ENCODE measurements at regions not wholly inside any gene's neighbourhood (a gene's known extent, or its start where the extent isn't known, plus 50 kb on each side); places are given as distances from the start of the nearest gene placed in this dataset.

GRCh38 chr1:166282391-166283137 is 115.8 kb upstream of the FAM78B start:
- Histone ChIP-seq H3F3A (ENCODE audit: insufficient read depth) (no peaks in the 10 kb centered on the region), H3K36me3 (ENCODE audit: low read length) (no peaks in the 10 kb centered on the region), H3K4me3 (ENCODE audit: insufficient read depth, low read length, poor library complexity, severe bottlenecking) (no peak overlapping the region), H3K79me2 (ENCODE audit: insufficient read depth, low read length) (no peaks in the 10 kb centered on the region), H4K20me1 (ENCODE audit: low read depth, low read length) (no peaks in the 10 kb centered on the region), H2AFZ (ENCODE audit: low read depth, low read length, severe bottlenecking) (no peak overlapping the region), H3K27me3 (ENCODE audit: low read length) (no peaks in the 10 kb centered on the region), H3K27ac (ENCODE audit: low read depth, low read length) (no peak overlapping the region), H3K4me2 (ENCODE audit: low read depth, low read length, poor library complexity, severe bottlenecking) (no peak overlapping the region), H3K9me3 (ENCODE audit: insufficient read depth, low read length) (no peaks in the 10 kb centered on the region), H3K9me2 (replicated peaks; ENCODE audit: insufficient read depth, low read length) (no peaks in the 10 kb centered on the region), H3K9ac (ENCODE audit: low read length) (no peak overlapping the region)
- TF ChIP-seq, protein P1, sequence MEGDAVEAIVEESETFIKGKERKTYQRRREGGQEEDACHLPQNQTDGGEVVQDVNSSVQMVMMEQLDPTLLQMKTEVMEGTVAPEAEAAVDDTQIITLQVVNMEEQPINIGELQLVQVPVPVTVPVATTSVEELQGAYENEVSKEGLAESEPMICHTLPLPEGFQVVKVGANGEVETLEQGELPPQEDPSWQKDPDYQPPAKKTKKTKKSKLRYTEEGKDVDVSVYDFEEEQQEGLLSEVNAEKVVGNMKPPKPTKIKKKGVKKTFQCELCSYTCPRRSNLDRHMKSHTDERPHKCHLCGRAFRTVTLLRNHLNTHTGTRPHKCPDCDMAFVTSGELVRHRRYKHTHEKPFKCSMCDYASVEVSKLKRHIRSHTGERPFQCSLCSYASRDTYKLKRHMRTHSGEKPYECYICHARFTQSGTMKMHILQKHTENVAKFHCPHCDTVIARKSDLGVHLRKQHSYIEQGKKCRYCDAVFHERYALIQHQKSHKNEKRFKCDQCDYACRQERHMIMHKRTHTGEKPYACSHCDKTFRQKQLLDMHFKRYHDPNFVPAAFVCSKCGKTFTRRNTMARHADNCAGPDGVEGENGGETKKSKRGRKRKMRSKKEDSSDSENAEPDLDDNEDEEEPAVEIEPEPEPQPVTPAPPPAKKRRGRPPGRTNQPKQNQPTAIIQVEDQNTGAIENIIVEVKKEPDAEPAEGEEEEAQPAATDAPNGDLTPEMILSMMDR (IDR thresholded peaks at IDR 0.05; ENCODE audit: insufficient read depth, low read length, poor library complexity, severe bottlenecking) = no peak
- no peak for TF ChIP-seq EZH2phosphoT487 (conservative IDR thresholded peaks at IDR 0.05; ENCODE audit: low read length)

DNA sequence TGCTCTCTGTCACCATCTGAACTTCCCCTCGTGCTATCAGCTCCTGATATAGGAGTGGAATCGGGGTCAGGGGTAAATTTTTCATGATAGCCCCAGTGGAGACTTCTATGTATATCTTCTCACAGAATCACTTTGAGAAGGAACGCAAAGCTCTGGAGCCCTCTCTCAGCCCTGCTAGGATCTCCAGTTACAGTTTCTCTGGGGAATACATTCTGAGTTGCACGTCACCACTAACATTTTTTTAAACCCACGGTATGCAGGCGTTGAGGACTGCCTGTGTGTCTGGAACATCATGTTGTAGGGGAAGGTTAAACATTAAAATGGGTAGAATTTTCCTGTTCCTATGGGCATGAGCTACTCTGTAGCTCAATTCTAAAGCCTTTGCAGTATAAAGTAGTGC is 116.4 kb upstream of the FAM78B start:
- Histone ChIP-seq H2AFZ (ENCODE audit: low read depth, low read length, severe bottlenecking) (no peak overlapping the region), H3K9ac (ENCODE audit: low read length) (no peak overlapping the region), H3K4me3 (ENCODE audit: insufficient read depth, low read length, poor library complexity, severe bottlenecking) (no peak overlapping the region), H3K9me3 (ENCODE audit: insufficient read depth, low read length) (no peaks in the 10 kb centered on the region), H3K79me2 (ENCODE audit: insufficient read depth, low read length) (no peaks in the 10 kb centered on the region), H3K27ac (ENCODE audit: low read depth, low read length) (no peak overlapping the region), H3F3A (ENCODE audit: insufficient read depth) (no peaks in the 10 kb centered on the region), H4K20me1 (ENCODE audit: low read depth, low read length) (no peaks in the 10 kb centered on the region), H3K27me3 (ENCODE audit: low read length) (no peaks in the 10 kb centered on the region), H3K9me2 (replicated peaks; ENCODE audit: insufficient read depth, low read length) (no peaks in the 10 kb centered on the region), H3K36me3 (ENCODE audit: low read length) (no peaks in the 10 kb centered on the region), H3K4me2 (ENCODE audit: low read depth, low read length, poor library complexity, severe bottlenecking) (no peak overlapping the region)
- TF ChIP-seq EZH2phosphoT487 (conservative IDR thresholded peaks at IDR 0.05; ENCODE audit: low read length) = no peak
- TF ChIP-seq, protein P1 (IDR thresholded peaks at IDR 0.05; ENCODE audit: insufficient read depth, low read length, poor library complexity, severe bottlenecking) = no peak

DNA sequence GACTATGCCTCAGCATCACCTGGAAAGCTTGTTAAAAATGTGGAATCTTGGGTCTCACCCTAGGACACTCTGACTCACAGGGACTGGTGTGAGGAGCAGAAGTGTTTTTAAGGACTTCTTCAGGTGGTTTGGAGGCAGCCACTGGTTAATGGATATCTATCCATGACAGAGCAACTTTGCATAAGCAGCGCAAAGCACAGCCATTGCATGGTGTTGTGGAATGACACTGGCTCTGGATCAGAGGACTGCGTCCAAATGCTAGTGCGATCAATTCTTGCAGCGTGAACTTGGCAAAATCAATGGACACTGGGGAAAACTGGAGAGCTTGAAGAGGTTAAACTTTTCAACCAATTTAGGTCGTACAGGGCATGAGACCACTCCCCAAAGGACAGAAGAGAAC is 116.8 kb upstream of the FAM78B start:
- Histone ChIP-seq H3K79me2 (ENCODE audit: insufficient read depth, low read length) (no peaks in the 10 kb centered on the region), H3K4me2 (ENCODE audit: low read depth, low read length, poor library complexity, severe bottlenecking) (no peak overlapping the region), H3K4me3 (ENCODE audit: insufficient read depth, low read length, poor library complexity, severe bottlenecking) (no peak overlapping the region), H3K27ac (ENCODE audit: low read depth, low read length) (no peak overlapping the region), H3K36me3 (ENCODE audit: low read length) (no peaks in the 10 kb centered on the region), H3K27me3 (ENCODE audit: low read length) (no peaks in the 10 kb centered on the region), H4K20me1 (ENCODE audit: low read depth, low read length) (no peaks in the 10 kb centered on the region), H2AFZ (ENCODE audit: low read depth, low read length, severe bottlenecking) (no peak overlapping the region), H3F3A (ENCODE audit: insufficient read depth) (no peaks in the 10 kb centered on the region), H3K9me2 (replicated peaks; ENCODE audit: insufficient read depth, low read length) (no peaks in the 10 kb centered on the region), H3K9ac (ENCODE audit: low read length) (no peak overlapping the region), H3K9me3 (ENCODE audit: insufficient read depth, low read length) (no peaks in the 10 kb centered on the region)
- TF ChIP-seq, protein P1 (IDR thresholded peaks at IDR 0.05; ENCODE audit: insufficient read depth, low read length, poor library complexity, severe bottlenecking) = no peak
- TF ChIP-seq EZH2phosphoT487 (conservative IDR thresholded peaks at IDR 0.05; ENCODE audit: low read length) = no peak
